ENCODE measurements at regions not wholly inside any gene's neighbourhood (a gene's known extent, or its start where the extent isn't known, plus 50 kb on each side); places are given as distances from the start of the nearest gene placed in this dataset.

GRCh38 chr7:45389073-45389872 lies 184.9 kb upstream of the ADCY1 start:
- WGBS (ENCODE audit: insufficient coverage), result 86% methylated on average over 7 of the region's 7 CpGs
- no peak overlapping the region for H3K27ac ChIP-seq (ENCODE audit: low read length)
- Mint-ChIP-seq H3K9me3 (no peaks in the 10 kb centered on the region), H3K4me1 (no peaks in the 10 kb centered on the region), H3K4me3 (no peak overlapping the region), H3K27ac (no peak overlapping the region), H3K36me3 (no peaks in the 10 kb centered on the region), H3K27me3 (ENCODE audit: low read depth in 2 of 2) (peaks cover 0 to 7% of the 10 kb centered on the region in 2 donors)
- TF ChIP-seq CTCF (IDR thresholded peaks at IDR 0.05), result no peak
- H3K4me1 ChIP-seq (ENCODE audit: control insufficient read depth, insufficient read depth, low read length), result no peaks in the 10 kb centered on the region
- no peak for DNase-seq
- intact Hi-C loops (cut with micrococcal nuclease), result no loop called here
- H3K9me3 ChIP-seq (ENCODE audit: control insufficient read depth, insufficient read depth, low read length), result no peaks in the 10 kb centered on the region
- no peak overlapping the region for H3K4me3 ChIP-seq (ENCODE audit: low read length)
- no peaks in the 10 kb centered on the region for H3K27me3 ChIP-seq (ENCODE audit: control insufficient read depth, insufficient read depth, low read length)
- no peaks in the 10 kb centered on the region for H3K36me3 ChIP-seq (ENCODE audit: control insufficient read depth, insufficient read depth, low read length)
- no peak for ATAC-seq

GRCh38 chr7:45390180-45390579 lies 184.0 kb upstream of the ADCY1 start:
- Mint-ChIP-seq H3K4me1 (no peaks in the 10 kb centered on the region), H3K27me3 (ENCODE audit: low read depth in 2 of 2) (peaks cover 0 to 7% of the 10 kb centered on the region in 2 donors), H3K9me3 (no peaks in the 10 kb centered on the region), H3K4me3 (no peak overlapping the region), H3K27ac (no peak overlapping the region), H3K36me3 (no peaks in the 10 kb centered on the region)
- no peak for ATAC-seq
- no peak overlapping the region for H3K27ac ChIP-seq (ENCODE audit: low read length)
- no peaks in the 10 kb centered on the region for H3K9me3 ChIP-seq (ENCODE audit: control insufficient read depth, insufficient read depth, low read length)
- H3K27me3 ChIP-seq (ENCODE audit: control insufficient read depth, insufficient read depth, low read length), result no peaks in the 10 kb centered on the region
- intact Hi-C loops (cut with micrococcal nuclease), result no loop called here
- no peaks in the 10 kb centered on the region for H3K36me3 ChIP-seq (ENCODE audit: control insufficient read depth, insufficient read depth, low read length)
- no peak for TF ChIP-seq CTCF (IDR thresholded peaks at IDR 0.05)
- H3K4me3 ChIP-seq (ENCODE audit: low read length), result no peak overlapping the region
- H3K4me1 ChIP-seq (ENCODE audit: control insufficient read depth, insufficient read depth, low read length), result no peaks in the 10 kb centered on the region
- no peak for DNase-seq
- WGBS (ENCODE audit: insufficient coverage), result 84% methylated on average over 4 of the region's 4 CpGs

GRCh38 chr7:45390731-45391130 lies 183.4 kb upstream of the ADCY1 start:
- no peak overlapping the region for H3K4me3 ChIP-seq (ENCODE audit: low read length)
- intact Hi-C loops (cut with micrococcal nuclease), result no loop called here
- H3K27me3 ChIP-seq (ENCODE audit: control insufficient read depth, insufficient read depth, low read length), result no peaks in the 10 kb centered on the region
- no peaks in the 10 kb centered on the region for H3K9me3 Mint-ChIP-seq
- no peak overlapping the region for H3K27ac ChIP-seq (ENCODE audit: low read length)
- H3K27ac Mint-ChIP-seq, result no peak overlapping the region
- H3K27me3 Mint-ChIP-seq (ENCODE audit: low read depth in 2 of 2), result peaks cover 0 to 7% of the 10 kb centered on the region in 2 donors
- no peak for DNase-seq
- H3K4me1 ChIP-seq (ENCODE audit: control insufficient read depth, insufficient read depth, low read length), result no peaks in the 10 kb centered on the region
- no peak for TF ChIP-seq CTCF (IDR thresholded peaks at IDR 0.05)
- H3K36me3 ChIP-seq (ENCODE audit: control insufficient read depth, insufficient read depth, low read length), result no peaks in the 10 kb centered on the region
- 86% methylated on average over 3 of the region's 5 CpGs for WGBS (ENCODE audit: insufficient coverage)
- H3K4me1 Mint-ChIP-seq, result no peaks in the 10 kb centered on the region
- H3K9me3 ChIP-seq (ENCODE audit: control insufficient read depth, insufficient read depth, low read length), result no peaks in the 10 kb centered on the region
- no peak overlapping the region for H3K4me3 Mint-ChIP-seq
- ATAC-seq, result no peak
- no peaks in the 10 kb centered on the region for H3K36me3 Mint-ChIP-seq

Data from natural killer cell (primary cell).